ENCODE measurements at regions not wholly inside any gene's neighbourhood (a gene's known extent, or its start where the extent isn't known, plus 50 kb on each side); places are given as distances from the start of the nearest gene placed in this dataset.

GRCh38 chr10:50936335-50936734 is 50.9 kb upstream of the A1CF start:
- DNase-seq (ENCODE audit: low read depth, low spot score): no peak

DNA sequence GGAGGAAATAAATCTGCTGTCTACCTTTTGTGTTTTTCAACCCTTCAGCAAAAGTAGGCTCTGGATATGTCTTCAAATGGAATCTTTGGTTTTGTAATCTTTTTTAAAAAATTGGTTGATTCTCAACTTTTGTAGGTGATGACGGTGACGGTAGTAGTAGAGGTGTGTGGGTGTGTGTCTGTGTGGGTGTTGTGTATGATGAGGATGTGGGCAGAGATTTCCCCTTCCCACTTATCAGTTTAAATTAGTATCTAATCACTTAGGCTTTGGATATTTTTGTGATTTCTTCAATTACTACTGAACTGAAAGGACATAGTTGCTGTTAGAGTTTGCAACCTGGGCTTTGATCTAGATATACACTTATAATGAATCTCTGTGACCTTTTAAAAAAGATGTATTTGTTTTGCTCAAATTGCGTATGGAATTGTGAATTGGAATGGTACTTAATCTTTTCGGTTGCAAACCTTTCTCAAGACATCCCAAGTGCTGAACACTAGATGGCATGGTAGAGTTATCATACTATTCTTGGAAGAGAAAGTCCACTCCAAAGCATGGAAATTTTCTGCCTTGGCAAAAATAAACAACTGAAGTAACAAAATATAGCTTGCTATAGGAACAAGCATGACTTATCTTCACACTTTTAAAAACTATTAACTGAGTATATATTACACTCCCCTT is 51.9 kb upstream of the A1CF start:
- DNase-seq (ENCODE audit: low read depth, low spot score): no peak

- DNase-seq (ENCODE audit: low read depth, low spot score): no peak
Observed at GRCh38 chr10:50941629-50942028, 56.2 kb upstream of the A1CF start.

- DNase-seq (ENCODE audit: low read depth, low spot score): no peak
Observed at GRCh38 chr10:50946991-50947781, 61.8 kb upstream of the A1CF start.

GRCh38 chr10:50951365-50951764 is 65.9 kb upstream of the A1CF start:
- DNase-seq (ENCODE audit: low read depth, low spot score): no peak

GRCh38 chr10:50961297-50961696 is 75.9 kb upstream of the A1CF start:
- no peak for DNase-seq (ENCODE audit: low read depth, low spot score)

GRCh38 chr10:50963063-50963462 is 77.6 kb upstream of the A1CF start:
- no peak for DNase-seq (ENCODE audit: low read depth, low spot score)

- DNase-seq (ENCODE audit: low read depth, low spot score): no peak
Observed at GRCh38 chr10:50968386-50969091, 83.1 kb upstream of the A1CF start.

- DNase-seq (ENCODE audit: low read depth, low spot score): no peak
Observed at GRCh38 chr10:50972591-50972990, 87.2 kb upstream of the A1CF start.

GRCh38 chr10:50981385-50981784 is 92.9 kb upstream of the PRKG1 start:
- DNase-seq (ENCODE audit: low read depth, low spot score): no peak

DNA sequence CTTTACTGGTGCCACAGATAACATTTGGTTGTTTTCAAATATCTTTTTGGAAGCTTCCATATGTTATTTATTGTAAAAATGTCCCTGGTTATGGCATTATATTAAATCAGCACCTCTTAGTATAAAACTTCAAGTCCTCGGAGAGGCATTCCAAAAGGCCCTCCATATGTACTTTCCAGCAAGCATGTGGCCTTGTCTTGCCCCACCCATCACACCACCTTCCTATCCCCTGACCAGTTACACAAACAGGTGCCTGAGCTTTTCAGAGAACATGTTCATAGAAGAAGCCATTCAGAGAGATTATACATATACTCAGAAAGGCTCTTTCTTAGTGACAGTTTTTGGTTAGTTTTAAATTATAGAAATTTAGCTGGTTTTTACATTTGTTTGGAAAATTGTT is 92.4 kb upstream of the PRKG1 start:
- no peak for DNase-seq (ENCODE audit: low read depth, low spot score)

- DNase-seq (ENCODE audit: low read depth, low spot score): no peak
Observed at GRCh38 chr10:50982989-50983388, 91.3 kb upstream of the PRKG1 start.

GRCh38 chr10:50987934-50988333 is 86.4 kb upstream of the PRKG1 start:
- DNase-seq (ENCODE audit: low read depth, low spot score): no peak

DNA sequence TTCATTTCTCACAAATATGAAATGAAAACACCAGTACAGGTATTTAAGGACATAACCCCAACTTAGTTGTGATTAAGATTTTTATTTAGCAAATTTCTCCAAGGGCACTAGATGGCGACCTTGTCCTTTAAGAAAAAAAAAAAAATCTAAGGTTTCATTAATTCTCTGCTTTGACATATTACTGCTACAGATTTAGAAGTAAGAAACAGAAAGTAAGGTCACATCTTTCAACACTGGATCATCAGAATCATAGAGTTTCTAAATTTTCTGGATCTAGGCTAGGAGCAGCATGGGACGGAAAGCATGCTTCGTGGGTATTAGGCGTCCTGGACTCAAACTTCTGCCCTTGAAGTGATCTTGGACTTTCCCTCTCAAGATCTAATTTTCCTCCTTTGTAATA is 85.5 kb upstream of the PRKG1 start:
- no peak for DNase-seq (ENCODE audit: low read depth, low spot score)

GRCh38 chr10:50990568-50991455 is 83.5 kb upstream of the PRKG1 start:
- peak; percentile 40 for DNase-seq (ENCODE audit: low read depth, low spot score)

GRCh38 chr10:50991456-50992355 is 82.6 kb upstream of the PRKG1 start:
- peak; percentile 35 for DNase-seq (ENCODE audit: low read depth, low spot score)

GRCh38 chr10:50992356-50992901 is 81.9 kb upstream of the PRKG1 start:
- DNase-seq (ENCODE audit: low read depth, low spot score): peak; percentile 18

GRCh38 chr10:50992972-50993766 is 81.1 kb upstream of the PRKG1 start:
- DNase-seq (ENCODE audit: low read depth, low spot score): peak; percentile 43

- DNase-seq (ENCODE audit: low read depth, low spot score): no peak
Observed at GRCh38 chr10:50993771-50994251, 80.5 kb upstream of the PRKG1 start.
